MCF 10A (cell line): ENCODE measurements at regions not wholly inside any gene's neighbourhood (a gene's known extent, or its start where the extent isn't known, plus 50 kb on each side); places are given as distances from the start of the nearest gene placed in this dataset.

Experiments used
- BruUV-seq: library from RNA; stranded (reverse); fragments of 400-500 nt; replicated peaks from 2 replicates; lab custom pipeline; 2021; lab: Mats Ljungman, UMichigan
- CTCF ChIA-PET: fragments of 300-600 bp; sonication (Branson Sonifier 250); formaldehyde crosslinking; extraction: SDS; loops from one replicate; lab custom pipeline; 2021; ENCODE audit warnings: antibody characterized with exemption, inconsistent platforms; lab: Yijun Ruan, JAX
- POLR2A ChIA-PET: fragments of 300-600, 350-650 bp; sonication (Branson Sonifier 250); formaldehyde crosslinking; extraction: SDS; loops from one replicate; lab custom pipeline; 2020; ENCODE audit warnings: antibody characterized with exemption, inconsistent platforms; lab: Yijun Ruan, JAX
- DNase-seq: peaks from one replicate; pipeline ENCODE4 v3.0.0-alpha.2; 2018; ENCODE audit not compliant: unreplicated experiment
- H3K27ac Mint-ChIP-seq: one replicate; pipeline ENCODE4 v1.8.0; 2022; ENCODE audit warnings: mild to moderate bottlenecking, low read depth, mixed read lengths; ENCODE audit not compliant: unreplicated experiment
- H3K27me3 Mint-ChIP-seq: one replicate; pipeline ENCODE4 v1.8.0; 2022; ENCODE audit warnings: mixed read lengths; ENCODE audit not compliant: insufficient read depth, unreplicated experiment
- H3K36me3 Mint-ChIP-seq: one replicate; pipeline ENCODE4 v1.8.0; 2022; ENCODE audit warnings: mild to moderate bottlenecking, moderate library complexity, mixed read lengths; ENCODE audit not compliant: insufficient read depth, unreplicated experiment
- H3K4me1 Mint-ChIP-seq: one replicate; pipeline ENCODE4 v1.8.0; 2022; ENCODE audit warnings: mixed read lengths; ENCODE audit not compliant: insufficient read depth, unreplicated experiment
- H3K4me3 Mint-ChIP-seq: one replicate; pipeline ENCODE4 v1.8.0; 2022; ENCODE audit warnings: mild to moderate bottlenecking, moderate library complexity, mixed read lengths; ENCODE audit not compliant: unreplicated experiment
- H3K9me3 Mint-ChIP-seq: one replicate; pipeline ENCODE4 v1.8.0; 2022; ENCODE audit warnings: mixed read lengths; ENCODE audit not compliant: unreplicated experiment
- CTCF ChIP-seq: fragments of 200-600 bp; IDR thresholded peaks from one replicate; pipeline ENCODE4 v1.8.0; 2022; ENCODE audit warnings: antibody characterized with exemption, mild to moderate bottlenecking; ENCODE audit not compliant: unreplicated experiment
- intact Hi-C: fragments of 100-400 bp; cut with micrococcal nuclease; formaldehyde crosslinking; loops from 2 replicates; pipeline ENCODE4 v1.14.1; 2022

DNA sequence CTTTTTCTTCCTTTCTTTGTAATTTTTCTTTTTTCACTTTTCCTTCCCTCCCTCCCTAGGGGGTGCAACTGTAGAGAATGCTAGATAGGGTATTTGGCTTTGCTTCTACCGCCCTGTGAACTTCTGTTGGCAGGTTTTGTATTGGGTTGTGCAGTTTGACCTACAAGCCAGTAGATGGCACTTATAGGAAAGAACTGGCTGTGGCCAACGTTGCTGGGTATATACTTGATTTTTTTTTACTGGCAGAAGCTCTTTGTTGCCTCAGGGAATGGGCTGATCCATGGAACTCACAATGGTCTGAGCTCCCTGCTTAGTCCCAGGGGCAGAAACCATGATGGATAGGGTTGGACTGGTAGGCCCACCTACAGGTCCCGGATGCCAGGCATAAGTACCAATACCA is 1019.5 kb upstream of the LRRTM1 start:
- Mint-ChIP-seq H3K9me3 (no peaks in the 10 kb centered on the region), H3K4me3 (no peak overlapping the region), H3K27ac (no peak overlapping the region), H3K36me3 (no peaks in the 10 kb centered on the region), H3K27me3 (no peaks in the 10 kb centered on the region), H3K4me1 (no peaks in the 10 kb centered on the region)
- intact Hi-C loops, result loop anchor here (1.0 to 10.0 kb wide), 2 partner anchors 570 to 999 kb away; no protein-coding TSS in a partner anchor
- ChIA-PET CTCF (interaction anchor here (0.5 to 2.4 kb wide), 13 partner anchors 9 to 691 kb away, joined by 3 to 12 read pairs (median 3); no protein-coding TSS in a partner anchor), POLR2A (no interaction called here)
- no TSS peak for BruUV-seq
- TF ChIP-seq CTCF, result peak; percentile 51
- DNase-seq, result peak; percentile 39

- CTCF ChIA-PET, result interaction anchor here (0.7 to 1.2 kb wide), 2 partner anchors 25 to 236 kb away, joined by 3 read pairs; no protein-coding TSS in a partner anchor
- peak overlapping the region; percentile 0 for H3K4me3 Mint-ChIP-seq
- H3K36me3 Mint-ChIP-seq, result no peaks in the 10 kb centered on the region
- H3K27ac Mint-ChIP-seq, result no peak overlapping the region
- intact Hi-C loops, result no loop called here
- H3K27me3 Mint-ChIP-seq, result no peaks in the 10 kb centered on the region
- TF ChIP-seq CTCF, result no peak
- peak; percentile 61 for DNase-seq
- POLR2A ChIA-PET, result interaction anchor here (0.6 kb wide), 1 partner anchor 41 kb away, joined by 5 read pairs; no protein-coding TSS in a partner anchor
- no peaks in the 10 kb centered on the region for H3K9me3 Mint-ChIP-seq
- peaks cover 9% of the 10 kb centered on the region for H3K4me1 Mint-ChIP-seq
- BruUV-seq, result no TSS peak
Observed at GRCh38 chr2:81304154-81304830, 999.7 kb upstream of the LRRTM1 start.

- H3K4me1 Mint-ChIP-seq, result peaks cover 9% of the 10 kb centered on the region
- ChIA-PET POLR2A (no interaction called here), CTCF (interaction anchor here (1.2 kb wide), 1 partner anchor 25 kb away, joined by 3 read pairs; no protein-coding TSS in a partner anchor)
- no peaks in the 10 kb centered on the region for H3K9me3 Mint-ChIP-seq
- no peaks in the 10 kb centered on the region for H3K36me3 Mint-ChIP-seq
- intact Hi-C loops, result no loop called here
- DNase-seq, result no peak
- TF ChIP-seq CTCF, result no peak
- H3K27ac Mint-ChIP-seq, result no peak overlapping the region
- no peaks in the 10 kb centered on the region for H3K27me3 Mint-ChIP-seq
- BruUV-seq, result no TSS peak
- H3K4me3 Mint-ChIP-seq, result no peak overlapping the region
Observed at GRCh38 chr2:81303321-81303720, 998.8 kb upstream of the LRRTM1 start.

DNA sequence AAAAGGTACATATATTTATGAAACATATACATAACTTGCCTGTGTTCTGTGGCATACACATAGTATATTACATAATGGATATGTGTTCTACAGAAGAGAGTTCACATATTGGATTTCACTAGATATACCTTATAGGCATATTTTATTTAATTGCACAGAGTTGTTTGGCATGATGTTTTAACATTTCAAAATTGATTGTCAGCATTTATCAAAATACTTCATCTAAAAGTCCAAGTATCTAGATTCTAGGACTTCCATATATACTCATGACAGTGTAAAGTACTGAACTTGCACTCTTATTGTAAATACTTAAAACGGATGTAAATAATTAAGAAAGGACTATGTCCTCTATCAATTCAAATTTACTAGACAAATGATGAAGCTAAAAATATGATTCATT is 995.3 kb upstream of the LRRTM1 start:
- Mint-ChIP-seq H3K36me3 (no peaks in the 10 kb centered on the region), H3K9me3 (peaks cover 7% of the 10 kb centered on the region), H3K4me3 (no peak overlapping the region), H3K4me1 (peaks cover 9% of the 10 kb centered on the region), H3K27ac (no peak overlapping the region), H3K27me3 (no peaks in the 10 kb centered on the region)
- intact Hi-C loops, result no loop called here
- no TSS peak for BruUV-seq
- no peak for TF ChIP-seq CTCF
- CTCF ChIA-PET, result interaction anchor here (0.6 kb wide), 1 partner anchor 15 kb away, joined by 3 read pairs; no protein-coding TSS in a partner anchor
- POLR2A ChIA-PET, result interaction anchor here (0.6 kb wide), 1 partner anchor 117 kb away, joined by 3 read pairs; no protein-coding TSS in a partner anchor
- DNase-seq, result no peak
